Activated naive CD8-positive, alpha-beta T cell treated with anti-CD3 and anti-CD28 coated beads for 36 hours (primary cell): ENCODE measurements at regions not wholly inside any gene's neighbourhood (a gene's known extent, or its start where the extent isn't known, plus 50 kb on each side); places are given as distances from the start of the nearest gene placed in this dataset.

Experiments used
- DNase-seq: peaks from one replicate; pipeline ENCODE4 v3.0.0; 2021
- H3K27ac Mint-ChIP-seq: one replicate; pipeline ENCODE4 v1.8.0; 2022; ENCODE audit warnings: mild to moderate bottlenecking, moderate library complexity, mixed read lengths
- H3K27me3 Mint-ChIP-seq: one replicate; pipeline ENCODE4 v1.8.0; 2022; ENCODE audit warnings: mild to moderate bottlenecking, mixed read lengths
- H3K36me3 Mint-ChIP-seq: one replicate; pipeline ENCODE4 v1.8.0; 2021; ENCODE audit warnings: mild to moderate bottlenecking, mixed read lengths
- H3K4me1 Mint-ChIP-seq: one replicate; pipeline ENCODE4 v1.8.0; 2021; ENCODE audit warnings: mixed read lengths
- H3K4me3 Mint-ChIP-seq: one replicate; pipeline ENCODE4 v1.8.0; 2022; ENCODE audit warnings: mild to moderate bottlenecking, moderate library complexity, mixed read lengths
- H3K9me3 Mint-ChIP-seq: one replicate; pipeline ENCODE4 v1.8.0; 2022; ENCODE audit warnings: mixed read lengths

DNA sequence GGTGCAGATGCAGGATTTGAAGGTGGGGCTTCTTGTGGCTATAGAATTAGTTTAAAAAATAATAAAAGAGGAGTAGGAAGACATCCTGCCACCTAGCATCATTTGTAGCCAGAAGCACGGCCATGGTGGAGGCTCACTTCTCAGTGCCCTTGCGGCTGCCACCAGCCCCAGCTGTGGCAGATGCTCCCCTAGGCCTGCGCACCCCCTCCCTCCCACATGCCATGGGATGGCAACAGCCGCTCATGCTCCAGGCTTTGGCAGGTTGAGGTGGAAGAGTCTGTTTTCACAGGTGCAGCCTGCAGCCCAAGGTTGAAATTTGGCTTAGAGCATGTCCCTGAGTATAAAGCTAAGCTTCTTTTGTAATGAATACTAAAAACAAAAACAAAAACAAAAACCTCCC, 96.4 kb downstream of the GATA6 start:
- no peak for DNase-seq
- Mint-ChIP-seq H3K27ac (no peak overlapping the region), H3K4me3 (no peak overlapping the region), H3K9me3 (no peaks in the 10 kb centered on the region), H3K36me3 (no peaks in the 10 kb centered on the region), H3K27me3 (no peaks in the 10 kb centered on the region), H3K4me1 (no peaks in the 10 kb centered on the region)

DNA sequence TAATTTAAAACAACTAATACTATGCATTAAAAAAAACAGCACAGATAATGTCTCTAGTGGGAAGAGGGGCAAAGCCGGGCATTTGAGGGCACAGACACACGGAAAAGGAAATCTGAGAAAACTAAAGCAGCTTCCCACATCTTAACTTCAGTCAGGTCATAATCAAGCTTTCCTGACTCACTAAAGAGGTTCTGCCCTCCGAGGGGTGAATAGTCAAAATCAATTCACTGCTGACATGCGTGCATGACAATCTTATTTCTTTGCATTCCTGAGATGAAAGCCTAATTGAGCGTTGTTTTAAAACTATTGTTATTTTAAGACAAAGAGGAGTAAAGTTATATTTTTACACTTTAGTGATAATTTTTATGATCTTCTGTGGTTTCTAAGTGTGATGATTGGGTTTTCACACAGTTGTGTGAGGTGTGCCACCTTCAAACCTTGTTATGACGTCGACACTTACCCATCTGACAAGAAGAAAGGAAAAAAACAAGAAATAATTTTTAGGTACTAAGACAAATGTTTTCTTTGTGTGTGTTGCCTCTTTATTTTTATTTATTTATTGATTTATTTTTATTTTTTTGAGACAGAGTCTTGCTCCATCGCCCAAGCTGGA, 90.9 kb downstream of the GATA6 start:
- Mint-ChIP-seq H3K27me3 (no peaks in the 10 kb centered on the region), H3K27ac (no peak overlapping the region), H3K4me1 (no peaks in the 10 kb centered on the region), H3K4me3 (no peak overlapping the region), H3K36me3 (no peaks in the 10 kb centered on the region), H3K9me3 (no peaks in the 10 kb centered on the region)
- no peak for DNase-seq

DNA sequence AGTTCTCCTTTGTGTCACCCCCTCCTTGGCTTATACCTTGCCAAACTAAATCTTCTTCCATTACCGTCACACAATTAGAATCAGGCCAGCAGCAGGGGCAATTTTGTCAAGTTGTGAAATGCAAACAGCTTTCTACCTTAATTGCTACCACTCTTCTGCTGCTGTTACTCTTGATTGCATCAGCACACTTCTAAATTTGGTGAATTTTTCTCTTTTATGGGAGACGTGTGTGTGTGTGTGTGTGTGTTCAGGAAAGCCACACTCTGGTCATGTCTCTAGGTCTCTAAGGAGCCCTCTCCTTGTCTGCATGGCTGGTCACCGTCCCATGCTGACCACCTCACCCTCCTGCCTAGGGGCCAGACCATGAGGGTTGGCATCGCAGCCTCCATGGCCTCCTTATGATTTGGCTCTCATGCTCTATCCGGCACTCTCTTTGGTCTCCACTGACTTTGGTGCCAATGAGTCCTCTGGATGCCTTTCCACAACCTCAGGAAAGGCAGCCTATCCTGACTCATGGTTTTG, 87.7 kb downstream of the GATA6 start:
- H3K36me3 Mint-ChIP-seq, result no peaks in the 10 kb centered on the region
- no peaks in the 10 kb centered on the region for H3K9me3 Mint-ChIP-seq
- H3K4me3 Mint-ChIP-seq, result no peak overlapping the region
- DNase-seq, result no peak
- no peaks in the 10 kb centered on the region for H3K27me3 Mint-ChIP-seq
- H3K27ac Mint-ChIP-seq, result no peak overlapping the region
- no peaks in the 10 kb centered on the region for H3K4me1 Mint-ChIP-seq

DNA sequence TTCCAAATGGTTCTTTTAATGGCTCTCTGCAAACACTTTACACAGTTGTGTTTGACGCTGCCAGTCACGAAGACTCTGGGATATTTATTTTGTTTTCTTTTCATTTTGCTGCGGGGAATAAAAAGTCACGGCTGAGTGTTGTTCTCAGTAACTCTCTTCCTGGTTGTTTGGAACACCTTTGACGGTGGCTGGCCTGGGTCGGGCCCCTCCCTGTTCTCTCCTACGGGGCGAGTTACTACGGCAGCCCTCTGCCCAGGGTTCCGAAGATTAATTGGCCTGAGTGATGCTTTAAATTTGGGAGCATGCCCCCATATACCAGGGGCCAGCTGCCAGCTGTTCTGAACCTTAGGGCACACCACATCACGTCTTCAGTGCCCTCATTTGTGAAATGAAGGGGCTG, 84.7 kb downstream of the GATA6 start:
- DNase-seq, result no peak
- Mint-ChIP-seq H3K4me1 (no peaks in the 10 kb centered on the region), H3K4me3 (no peak overlapping the region), H3K27me3 (peaks cover 4% of the 10 kb centered on the region), H3K36me3 (no peaks in the 10 kb centered on the region), H3K9me3 (no peaks in the 10 kb centered on the region), H3K27ac (no peak overlapping the region)

DNA sequence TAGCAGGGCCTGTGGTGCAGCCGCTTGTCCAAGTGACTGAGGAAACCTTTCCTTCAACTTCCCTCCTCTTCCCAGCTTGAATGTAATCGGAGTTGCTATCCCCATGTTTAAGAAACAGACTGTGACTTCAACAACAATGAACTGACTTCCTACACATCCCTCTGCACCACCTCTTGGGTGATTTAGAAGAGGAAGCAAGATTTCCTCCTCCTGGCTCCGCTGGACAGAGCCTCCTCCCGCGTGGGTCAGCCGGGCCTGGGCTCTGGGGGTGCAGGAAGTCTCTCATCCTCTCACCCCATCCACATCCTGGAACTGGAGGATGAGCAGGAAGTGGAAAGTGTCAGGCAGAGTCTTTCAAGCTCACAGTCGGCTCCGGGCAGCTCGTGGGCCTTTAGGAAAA, 84.3 kb downstream of the GATA6 start:
- Mint-ChIP-seq H3K9me3 (no peaks in the 10 kb centered on the region), H3K27me3 (peaks cover 4% of the 10 kb centered on the region), H3K4me3 (no peak overlapping the region), H3K36me3 (no peaks in the 10 kb centered on the region), H3K4me1 (no peaks in the 10 kb centered on the region), H3K27ac (no peak overlapping the region)
- DNase-seq, result no peak

DNA sequence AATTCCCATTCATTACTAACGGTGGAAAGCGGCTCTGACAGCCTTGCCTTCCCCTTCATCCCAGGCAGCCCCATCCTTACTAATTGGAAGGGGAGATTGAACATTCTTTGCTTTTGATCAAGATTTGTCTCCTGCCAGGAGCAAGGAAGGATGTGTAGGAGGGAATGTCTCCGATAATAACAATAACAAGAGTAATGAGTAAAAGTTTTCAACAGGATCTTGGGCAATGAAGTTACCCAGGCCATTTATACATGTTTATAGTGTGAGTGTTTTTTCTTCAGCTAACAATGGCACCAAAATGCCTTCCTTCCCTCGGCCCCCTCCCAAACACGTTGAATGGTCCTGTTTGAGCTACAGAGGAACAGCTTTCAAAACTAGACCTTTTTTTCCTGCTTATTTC, 83.8 kb downstream of the GATA6 start:
- no peak for DNase-seq
- Mint-ChIP-seq H3K27me3 (peaks cover 4% of the 10 kb centered on the region), H3K4me1 (no peaks in the 10 kb centered on the region), H3K27ac (no peak overlapping the region), H3K36me3 (no peaks in the 10 kb centered on the region), H3K4me3 (no peak overlapping the region), H3K9me3 (no peaks in the 10 kb centered on the region)
